ENCODE measurements at regions not wholly inside any gene's neighbourhood (a gene's known extent, or its start where the extent isn't known, plus 50 kb on each side); places are given as distances from the start of the nearest gene placed in this dataset.
A peak's percentile ranks its signal among the peaks of the same experiment; 100 is the strongest.

- POLR2A ChIA-PET (ENCODE audit: low non-redundant PET): no interaction called here
- DNase-seq (ENCODE audit: low spot score): no peak
- no peak for TF ChIP-seq CTCF (conservative IDR thresholded peaks at IDR 0.05; ENCODE audit: low read depth)
- CTCF ChIA-PET: interaction anchor here (0.8 kb wide), 1 partner anchor 971 kb away, joined by 3 read pairs; no protein-coding TSS in a partner anchor
- H3K27ac ChIP-seq: no peak overlapping the region
These were observed 253.1 kb downstream of the NPR3 start for GRCh38 chr5:32964261-32964660.

- H3K27ac ChIP-seq: no peak overlapping the region
- no peak for DNase-seq (ENCODE audit: low spot score)
- CTCF ChIA-PET: no interaction called here
- POLR2A ChIA-PET (ENCODE audit: low non-redundant PET): no interaction called here
- TF ChIP-seq CTCF (conservative IDR thresholded peaks at IDR 0.05; ENCODE audit: low read depth): no peak
These were observed 262.5 kb downstream of the NPR3 start for GRCh38 chr5:32973646-32974045.

- TF ChIP-seq CTCF (conservative IDR thresholded peaks at IDR 0.05; ENCODE audit: low read depth): no peak
- CTCF ChIA-PET: interaction anchor here (0.6 kb wide), 1 partner anchor 14 kb away, joined by 4 read pairs; no protein-coding TSS in a partner anchor
- POLR2A ChIA-PET (ENCODE audit: low non-redundant PET): no interaction called here
- no peak overlapping the region for H3K27ac ChIP-seq
- no peak for DNase-seq (ENCODE audit: low spot score)
These were observed 264.7 kb downstream of the NPR3 start for GRCh38 chr5:32975656-32976375.

GRCh38 chr5:32981061-32981460 lies 269.9 kb downstream of the NPR3 start:
- ChIA-PET CTCF (no interaction called here), POLR2A (ENCODE audit: low non-redundant PET) (no interaction called here)
- no peak for TF ChIP-seq CTCF (conservative IDR thresholded peaks at IDR 0.05; ENCODE audit: low read depth)
- no peak for DNase-seq (ENCODE audit: low spot score)
- no peak overlapping the region for H3K27ac ChIP-seq

GRCh38 chr5:32984851-32985610 lies 273.9 kb downstream of the NPR3 start:
- CTCF ChIA-PET: no interaction called here
- H3K27ac ChIP-seq: no peak overlapping the region
- TF ChIP-seq CTCF (conservative IDR thresholded peaks at IDR 0.05; ENCODE audit: low read depth): no peak
- POLR2A ChIA-PET (ENCODE audit: low non-redundant PET): no interaction called here
- peak; percentile 20 for DNase-seq (ENCODE audit: low spot score)

GRCh38 chr5:32989815-32990214 lies 278.7 kb downstream of the NPR3 start:
- TF ChIP-seq CTCF (conservative IDR thresholded peaks at IDR 0.05; ENCODE audit: low read depth): no peak
- DNase-seq (ENCODE audit: low spot score): no peak
- peak overlapping the region; percentile 56 for H3K27ac ChIP-seq
- CTCF ChIA-PET: interaction anchor here (0.9 kb wide), 1 partner anchor 14 kb away, joined by 4 read pairs; no protein-coding TSS in a partner anchor
- POLR2A ChIA-PET (ENCODE audit: low non-redundant PET): no interaction called here

All from RWPE1 (cell line).